A549 (cell line): ENCODE measurements at regions not wholly inside any gene's neighbourhood (a gene's known extent, or its start where the extent isn't known, plus 50 kb on each side); places are given as distances from the start of the nearest gene placed in this dataset.

ENCODE experiments used
- ATAC-seq, 2 experiments: fragments of 200-7000 bp in 1 of 2; fragments of >200 bp in 1 of 2; cut with Nextera tagmentation in 1 of 2; cut with Tn5 transposase in 1 of 2; 3 replicates each; pipeline versions ENCODE4 v1.8.0 to v1.9.1; 2018 to 2020; ENCODE audit warnings: mild to moderate bottlenecking in 1 of 2, moderate library complexity in 1 of 2
- CTCF ChIA-PET: fragments of 300-600 bp; sonication (Branson Sonifier 250); formaldehyde crosslinking; extraction: SDS; loops from one replicate; lab custom pipeline; 2021; ENCODE audit warnings: antibody characterized with exemption, inconsistent platforms; lab: Yijun Ruan, JAX
- POLR2A ChIA-PET: fragments of 350-600 bp; formaldehyde crosslinking; extraction: SDS; loops from one replicate; lab custom pipeline; 2021; ENCODE audit warnings: antibody characterized with exemption, inconsistent platforms; lab: Yijun Ruan, JAX
- DNase-seq, 2 experiments: peaks; one replicate each; pipeline versions ENCODE4 v3.0.0 to v3.0.0-alpha.2; 2011 to 2016; ENCODE audit warnings: low read depth in 1 of 2, low spot score in 1 of 2
- FAIRE-seq: peaks from 2 replicates; lab custom pipeline; 2011; peaks lifted over from hg19 to GRCh38; lab: Jason Lieb, UNC
- H3K27ac ChIP-seq, 2 experiments: fragments of >200 bp; sonication (Bioruptor Twin); formaldehyde crosslinking; 3 replicates each; pipeline ENCODE4 v1.5.1; 2016 to 2017
- H3K4me1 ChIP-seq: fragments of >200 bp; sonication (Bioruptor Twin); formaldehyde crosslinking; 3 replicates; pipeline ENCODE4 v1.6.1; 2016
- H3K4me2 ChIP-seq: fragments of >200 bp; sonication (Bioruptor Twin); formaldehyde crosslinking; 3 replicates; pipeline ENCODE4 v1.6.1; 2016
- H3K4me3 ChIP-seq: fragments of >200 bp; sonication (Bioruptor Twin); formaldehyde crosslinking; 3 replicates; pipeline ENCODE4 v1.5.1; 2016
- H3K9me3 ChIP-seq: fragments of >200 bp; sonication (Bioruptor Twin); formaldehyde crosslinking; 3 replicates; pipeline ENCODE4 v1.6.1; 2016
- CBX2 ChIP-seq: fragments of 200-600 bp; sonication (generic); IDR thresholded peaks from 2 replicates; pipeline ENCODE4 v1.6.1; 2016; ENCODE audit warnings: low read depth, mild to moderate bottlenecking, borderline replicate concordance
- CEBPB ChIP-seq, 2 experiments: fragments of >200 bp in 1 of 2; sonication (Bioruptor Twin) in 1 of 2; formaldehyde crosslinking in 1 of 2; IDR thresholded peaks; 2 replicates each; pipeline ENCODE4 v1.6.1; 2012 to 2016
- CHD2 ChIP-seq: fragments of 150-350 bp; IDR thresholded peaks from 2 replicates; pipeline ENCODE4 v1.6.1; 2014; ENCODE audit warnings: low read length; ENCODE audit not compliant: partially characterized antibody
- EHF ChIP-seq: fragments of 250-450 bp; sonication (Bioruptor Pico); IDR thresholded peaks from 2 replicates; pipeline ENCODE4 v1.5.0; 2020; ENCODE audit warnings: mild to moderate bottlenecking
- ELK1 ChIP-seq: fragments of 150-350 bp; IDR thresholded peaks from 2 replicates; pipeline ENCODE4 v1.6.1; 2014; ENCODE audit warnings: low read depth, mild to moderate bottlenecking, low read length
- EP300 ChIP-seq, 2 experiments: fragments of >200 bp; sonication (Bioruptor Twin); formaldehyde crosslinking; IDR thresholded peaks; 2 replicates in 1 of 2; 3 replicates in 1 of 2; pipeline ENCODE4 v1.6.1; 2016 to 2017
- ESRRA ChIP-seq: fragments of 150-350 bp; IDR thresholded peaks from 2 replicates; pipeline ENCODE4 v1.6.1; 2014; ENCODE audit warnings: mild to moderate bottlenecking, low read length, borderline replicate concordance
- HOXA7 ChIP-seq: fragments of 250-450 bp; sonication (Bioruptor Pico); IDR thresholded peaks from 2 replicates; pipeline ENCODE4 v1.5.0; 2020; ENCODE audit warnings: mild to moderate bottlenecking, moderate library complexity
- HOXB13 ChIP-seq: fragments of 250-450 bp; sonication (Bioruptor Pico); IDR thresholded peaks from 2 replicates; pipeline ENCODE4 v1.5.0; 2020; ENCODE audit warnings: low read depth, mild to moderate bottlenecking, moderate library complexity
- HOXB5 ChIP-seq: fragments of 250-450 bp; sonication (Bioruptor Pico); IDR thresholded peaks from 2 replicates; pipeline ENCODE4 v1.5.0; 2020; ENCODE audit warnings: mild to moderate bottlenecking, moderate library complexity
- PHF8 ChIP-seq: fragments of 200-600 bp; sonication (generic); IDR thresholded peaks from 2 replicates; pipeline ENCODE4 v1.6.1; 2016; ENCODE audit warnings: low read depth, mild to moderate bottlenecking, antibody characterized with exemption, moderate library complexity, borderline replicate concordance
- REST ChIP-seq: fragments of 200-600 bp; sonication (generic); IDR thresholded peaks from 2 replicates; pipeline ENCODE4 v1.6.1; 2016; ENCODE audit warnings: antibody characterized with exemption, mild to moderate bottlenecking, moderate library complexity
- RFX5 ChIP-seq: fragments of 450-650 bp; IDR thresholded peaks from 2 replicates; pipeline ENCODE4 v1.7.1; 2014; ENCODE audit warnings: antibody characterized with exemption, mild to moderate bottlenecking, moderate library complexity
- TFCP2L1 ChIP-seq: fragments of 250-450 bp; sonication (Bioruptor Pico); IDR thresholded peaks from 2 replicates; pipeline ENCODE4 v1.5.0; 2021; ENCODE audit warnings: mild to moderate bottlenecking
- ZC3H11A ChIP-seq: fragments of 450-650 bp; IDR thresholded peaks from 2 replicates; pipeline ENCODE4 v1.6.1; 2014; ENCODE audit warnings: antibody characterized with exemption, mild to moderate bottlenecking
- ZFP36 ChIP-seq: fragments of 450-650 bp; IDR thresholded peaks from 2 replicates; pipeline ENCODE4 v1.6.1; 2014; ENCODE audit warnings: borderline replicate concordance; ENCODE audit not compliant: partially characterized antibody
- ZNF302 ChIP-seq: fragments of 250-450 bp; sonication (Bioruptor Pico); IDR thresholded peaks from 2 replicates; pipeline ENCODE4 v1.9.0; 2021; ENCODE audit warnings: inconsistent platforms, mild to moderate bottlenecking, moderate library complexity
- WGBS: methylation state at CpG from one replicate; pipeline ENCODE4 v1.1.6; 2017; ENCODE audit errors: missing lambda C conversion rate; 5-methylcytosine and 5-hydroxymethylcytosine counted together
- TF ChIP-seq, protein P1 (sequence below): IDR thresholded peaks from 2 replicates; pipeline ENCODE4 v1.6.1; 2012; ENCODE audit warnings: low read depth, borderline replicate concordance
- TF ChIP-seq, protein P2 (sequence below): fragments of >200 bp; sonication (Bioruptor Twin); formaldehyde crosslinking; IDR thresholded peaks from 2 replicates; pipeline ENCODE4 v1.6.1; 2016
- TF ChIP-seq, protein P3 (sequence below): fragments of >200 bp; sonication (Bioruptor Twin); formaldehyde crosslinking; IDR thresholded peaks from 3 replicates; pipeline ENCODE4 v1.6.1; 2016

DNA sequence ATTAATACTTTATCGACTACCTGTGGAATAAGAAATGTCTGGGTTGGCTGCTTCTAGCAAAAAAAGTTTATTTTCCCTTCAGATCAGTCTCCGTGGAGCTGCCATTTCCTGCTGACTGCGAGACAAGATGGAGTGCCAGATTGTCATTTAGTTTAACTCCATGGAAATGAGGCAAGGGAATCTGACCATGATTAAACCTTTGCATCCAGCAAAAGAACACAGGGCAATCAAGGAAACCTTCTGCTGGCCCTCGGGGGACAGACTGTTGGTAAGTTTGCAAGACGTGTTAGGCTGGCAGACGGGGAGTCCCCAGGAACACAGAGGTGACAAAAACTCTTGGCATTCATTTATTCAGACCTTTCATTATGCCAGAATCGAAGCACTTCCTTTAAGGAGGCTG lies 52.2 kb upstream of the SPACA1 start:
- POLR2A ChIA-PET, result no interaction called here
- no peaks in the 10 kb centered on the region for H3K9me3 ChIP-seq
- CTCF ChIA-PET, result no interaction called here
- H3K4me2 ChIP-seq, result no peak overlapping the region
- ATAC-seq (no peak), DNase-seq (no peak), FAIRE-seq (no peak)
- H3K4me3 ChIP-seq, result no peak overlapping the region
- TF ChIP-seq EHF (CRISPR knock-in tag), result no peak
- TF ChIP-seq CHD2, result no peak
- TF ChIP-seq, protein P1, sequence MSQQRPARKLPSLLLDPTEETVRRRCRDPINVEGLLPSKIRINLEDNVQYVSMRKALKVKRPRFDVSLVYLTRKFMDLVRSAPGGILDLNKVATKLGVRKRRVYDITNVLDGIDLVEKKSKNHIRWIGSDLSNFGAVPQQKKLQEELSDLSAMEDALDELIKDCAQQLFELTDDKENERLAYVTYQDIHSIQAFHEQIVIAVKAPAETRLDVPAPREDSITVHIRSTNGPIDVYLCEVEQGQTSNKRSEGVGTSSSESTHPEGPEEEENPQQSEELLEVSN, result no peak
- TF ChIP-seq CEBPB (IDR thresholded peaks at IDR 0.05), result no peak
- no peak for TF ChIP-seq EP300 (IDR thresholded peaks at IDR 0.05)
- no peak for TF ChIP-seq ZFP36
- no peak for TF ChIP-seq RFX5
- TF ChIP-seq ZC3H11A, result no peak
- no peak for TF ChIP-seq HOXB5 (CRISPR knock-in tag)
- TF ChIP-seq ESRRA, result no peak
- TF ChIP-seq, protein P2, sequence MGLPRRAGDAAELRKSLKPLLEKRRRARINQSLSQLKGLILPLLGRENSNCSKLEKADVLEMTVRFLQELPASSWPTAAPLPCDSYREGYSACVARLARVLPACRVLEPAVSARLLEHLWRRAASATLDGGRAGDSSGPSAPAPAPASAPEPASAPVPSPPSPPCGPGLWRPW, result no peak
- TF ChIP-seq TFCP2L1 (CRISPR knock-in tag), result no peak
- no peak for TF ChIP-seq PHF8
- TF ChIP-seq REST, result no peak
- no peak for TF ChIP-seq ZNF302 (CRISPR knock-in tag)
- no peak for TF ChIP-seq ELK1
- TF ChIP-seq HOXA7, result no peak
- TF ChIP-seq, protein P3, sequence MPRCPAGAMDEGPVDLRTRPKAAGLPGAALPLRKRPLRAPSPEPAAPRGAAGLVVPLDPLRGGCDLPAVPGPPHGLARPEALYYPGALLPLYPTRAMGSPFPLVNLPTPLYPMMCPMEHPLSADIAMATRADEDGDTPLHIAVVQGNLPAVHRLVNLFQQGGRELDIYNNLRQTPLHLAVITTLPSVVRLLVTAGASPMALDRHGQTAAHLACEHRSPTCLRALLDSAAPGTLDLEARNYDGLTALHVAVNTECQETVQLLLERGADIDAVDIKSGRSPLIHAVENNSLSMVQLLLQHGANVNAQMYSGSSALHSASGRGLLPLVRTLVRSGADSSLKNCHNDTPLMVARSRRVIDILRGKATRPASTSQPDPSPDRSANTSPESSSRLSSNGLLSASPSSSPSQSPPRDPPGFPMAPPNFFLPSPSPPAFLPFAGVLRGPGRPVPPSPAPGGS, result no peak
- TF ChIP-seq, all 56 proteins: peak for 0
- WGBS, result 40% methylated on average over 7 of the region's 7 CpGs
- no peaks in the 10 kb centered on the region for H3K4me1 ChIP-seq
- H3K27ac ChIP-seq, result no peak overlapping the region

DNA sequence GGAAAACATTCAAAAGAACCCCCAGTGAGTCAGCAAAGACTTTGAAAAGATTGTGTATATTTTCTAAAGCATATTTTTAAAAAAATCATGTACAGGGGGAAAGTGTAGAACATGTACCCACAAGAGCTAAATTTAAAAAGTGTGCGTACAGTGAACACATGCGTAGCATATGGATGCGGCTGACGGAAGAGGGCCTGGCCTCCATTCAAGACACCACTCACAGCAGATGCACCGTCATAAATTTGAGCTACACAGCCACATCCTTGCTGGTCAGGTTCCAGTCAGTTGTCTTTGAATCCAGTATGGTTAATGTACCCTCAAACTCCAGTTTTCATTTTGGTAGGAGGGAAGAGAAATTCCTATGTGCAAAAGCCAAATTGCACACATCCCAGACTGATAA lies 54.3 kb upstream of the SPACA1 start:
- Histone ChIP-seq H3K4me1 (no peaks in the 10 kb centered on the region), H3K9me3 (no peaks in the 10 kb centered on the region), H3K27ac (no peak overlapping the region), H3K4me3 (no peak overlapping the region), H3K4me2 (no peak overlapping the region)
- WGBS, result 80% methylated on average over 5 of the region's 5 CpGs
- CTCF ChIA-PET, result no interaction called here
- no peak for ATAC-seq
- TF ChIP-seq HOXB13 (CRISPR knock-in tag) (no peak), ZFP36 (no peak), CBX2 (no peak)
- no peak for DNase-seq
- FAIRE-seq, result no peak
- POLR2A ChIA-PET, result no interaction called here
